ENCODE measurements at regions not wholly inside any gene's neighbourhood (a gene's known extent, or its start where the extent isn't known, plus 50 kb on each side); places are given as distances from the start of the nearest gene placed in this dataset.

GRCh38 chr14:25220514-25220913, 170.6 kb upstream of the STXBP6 start:
- no peak for TF ChIP-seq CTCF (IDR thresholded peaks at IDR 0.05)

GRCh38 chr14:25215607-25216006, 165.7 kb upstream of the STXBP6 start:
- no peak for TF ChIP-seq CTCF (IDR thresholded peaks at IDR 0.05)

GRCh38 chr14:25197885-25198284, 147.9 kb upstream of the STXBP6 start:
- TF ChIP-seq CTCF (IDR thresholded peaks at IDR 0.05), result no peak

- no peak for TF ChIP-seq CTCF (IDR thresholded peaks at IDR 0.05)
Observed at GRCh38 chr14:25180221-25180620, 130.3 kb upstream of the STXBP6 start.

- no peak for TF ChIP-seq CTCF (IDR thresholded peaks at IDR 0.05)
Observed at GRCh38 chr14:25178255-25178654, 128.3 kb upstream of the STXBP6 start.

GRCh38 chr14:25150934-25151790, 101.2 kb upstream of the STXBP6 start:
- peak; percentile 82 for TF ChIP-seq CTCF (IDR thresholded peaks at IDR 0.05)

GRCh38 chr14:25150401-25150800, 100.5 kb upstream of the STXBP6 start:
- no peak for TF ChIP-seq CTCF (IDR thresholded peaks at IDR 0.05)
